HG03175 (cell line): ENCODE measurements at regions not wholly inside any gene's neighbourhood (a gene's known extent, or its start where the extent isn't known, plus 50 kb on each side); places are given as distances from the start of the nearest gene placed in this dataset.

Experiments
- ATAC-seq: cut with Tn5 transposase; IDR thresholded peaks from one replicate; pipeline ENCODE4 v1.9.1; 2021; ENCODE audit warnings: mild to moderate bottlenecking, moderate library complexity; ENCODE audit not compliant: unreplicated experiment

GRCh38 chr17:45677770-45678169 lies 106.3 kb upstream of the CRHR1 start:
- ATAC-seq, result no peak

DNA sequence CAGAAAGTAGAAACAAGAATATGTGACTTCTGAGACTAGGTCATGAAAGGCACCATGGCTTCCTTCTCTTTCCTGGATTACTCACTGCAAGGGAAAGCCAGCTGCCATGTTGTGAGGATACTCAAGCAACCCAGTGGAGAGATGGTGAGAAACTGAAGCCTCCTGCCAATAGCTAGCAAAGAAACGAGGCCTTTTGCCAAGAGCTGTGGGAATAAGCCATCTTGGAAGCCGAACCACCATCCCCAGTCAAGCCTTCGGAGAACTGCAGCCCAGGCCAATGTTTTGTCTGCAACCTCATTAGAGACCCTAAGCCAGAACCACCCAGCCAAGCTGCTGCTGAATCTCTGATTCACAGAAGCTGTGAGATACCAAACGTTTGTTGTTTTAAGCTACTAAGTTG lies 104.7 kb upstream of the CRHR1 start:
- no peak for ATAC-seq

- no peak for ATAC-seq
These were observed 103.8 kb upstream of the CRHR1 start for GRCh38 chr17:45680360-45680759.

DNA sequence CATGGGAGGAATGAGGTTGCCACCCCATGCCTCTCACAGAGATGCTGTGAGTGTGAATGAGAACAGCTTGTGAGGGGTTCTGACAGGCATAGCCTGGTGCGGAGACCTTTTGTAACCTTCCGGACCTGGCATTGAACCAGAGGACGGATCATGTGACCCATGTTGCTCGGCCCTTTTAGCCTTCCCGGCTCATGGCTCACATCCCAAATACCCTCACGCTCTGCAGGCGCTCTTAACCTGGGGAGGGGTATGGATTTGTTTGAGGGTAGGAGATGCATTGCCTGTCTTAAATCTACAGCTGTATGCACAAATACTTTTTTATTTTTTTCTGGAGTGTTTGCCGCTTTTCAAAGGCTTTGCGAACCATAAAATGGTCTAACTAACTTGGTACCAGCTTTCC lies 102.4 kb upstream of the CRHR1 start:
- ATAC-seq, result no peak

GRCh38 chr17:45686250-45686649 lies 97.9 kb upstream of the CRHR1 start:
- ATAC-seq, result no peak

DNA sequence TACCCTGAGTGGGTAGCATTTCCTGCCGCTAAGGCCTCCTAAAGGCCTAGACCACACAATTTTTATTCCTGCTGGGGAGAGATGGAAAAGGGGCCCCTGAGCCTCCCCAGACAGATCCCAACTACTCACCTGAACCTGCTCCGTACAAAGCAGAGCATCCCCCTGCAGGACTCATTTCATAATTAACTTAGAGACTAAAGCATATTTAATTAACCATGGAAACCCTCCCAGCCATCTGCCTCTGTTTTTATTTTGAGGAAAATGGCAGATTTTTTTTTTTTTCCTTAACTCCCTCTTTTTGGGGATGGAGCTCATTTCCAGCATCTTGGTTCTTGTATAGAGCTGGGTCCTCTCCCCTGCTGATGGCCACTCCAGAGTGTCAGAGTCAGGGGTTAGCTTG lies 96.5 kb upstream of the CRHR1 start:
- ATAC-seq, result no peak

GRCh38 chr17:45688353-45688752 lies 95.8 kb upstream of the CRHR1 start:
- no peak for ATAC-seq

GRCh38 chr17:45688820-45689219 lies 95.3 kb upstream of the CRHR1 start:
- ATAC-seq, result no peak

DNA sequence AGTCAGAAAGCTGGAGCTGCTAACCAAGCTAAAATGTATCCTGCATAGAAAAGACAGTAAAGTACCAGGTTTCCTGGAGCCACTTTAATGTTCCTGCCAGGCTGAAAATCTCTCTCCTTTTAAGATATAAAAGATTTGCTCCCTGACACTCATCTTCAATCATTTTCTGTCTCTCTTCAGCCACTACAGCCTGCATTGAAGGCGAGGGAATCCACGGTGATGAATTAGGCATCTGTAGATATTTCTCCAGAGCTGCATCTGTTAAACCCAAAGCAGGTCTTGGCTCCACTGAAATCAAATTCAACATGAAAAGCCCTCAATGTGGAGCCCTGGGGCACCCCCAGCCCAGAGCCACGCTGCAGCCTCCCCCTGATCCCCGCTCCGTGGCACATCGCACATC lies 94.7 kb upstream of the CRHR1 start:
- ATAC-seq, result no peak

DNA sequence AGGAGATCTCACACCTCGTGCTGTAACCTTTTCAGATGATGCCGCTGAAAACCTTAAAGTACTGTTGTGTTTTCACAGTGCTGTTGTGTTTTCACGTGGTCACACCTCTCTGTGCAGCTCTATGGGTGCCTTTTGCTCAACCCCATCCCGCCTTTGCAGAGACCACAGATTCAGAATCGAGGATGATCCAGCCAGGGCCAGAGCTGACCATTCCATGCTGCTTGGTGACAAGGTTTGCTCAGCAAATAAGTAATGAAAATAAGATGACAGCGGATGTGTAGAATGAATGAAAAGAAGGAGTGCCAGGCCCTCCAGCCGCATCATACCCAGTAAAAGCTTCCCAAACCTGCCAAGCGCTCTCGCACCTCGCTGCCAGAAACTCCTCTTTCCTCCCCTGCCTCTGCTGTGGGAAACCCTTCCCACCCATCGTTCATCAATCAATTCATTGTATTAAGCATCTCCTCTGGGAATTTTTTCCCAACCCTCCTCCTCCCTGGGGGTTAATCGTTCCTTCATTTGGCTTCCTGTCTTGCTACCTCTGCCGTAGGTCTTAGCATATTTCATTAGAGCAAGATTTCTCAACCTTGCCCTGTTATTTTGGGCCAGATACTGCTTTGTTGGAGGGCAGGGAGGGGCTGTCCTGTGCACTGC lies 93.4 kb upstream of the CRHR1 start:
- ATAC-seq, result no peak

GRCh38 chr17:45692661-45693060 lies 91.5 kb upstream of the CRHR1 start:
- ATAC-seq, result no peak

- no peak for ATAC-seq
These were observed 90.3 kb upstream of the CRHR1 start for GRCh38 chr17:45693792-45694191.

- ATAC-seq, result no peak
These were observed 87.7 kb upstream of the CRHR1 start for GRCh38 chr17:45696442-45696841.

GRCh38 chr17:45697076-45697475 lies 87.0 kb upstream of the CRHR1 start:
- ATAC-seq, result no peak

- ATAC-seq, result no peak
These were observed 83.7 kb upstream of the CRHR1 start for GRCh38 chr17:45700171-45701090.

DNA sequence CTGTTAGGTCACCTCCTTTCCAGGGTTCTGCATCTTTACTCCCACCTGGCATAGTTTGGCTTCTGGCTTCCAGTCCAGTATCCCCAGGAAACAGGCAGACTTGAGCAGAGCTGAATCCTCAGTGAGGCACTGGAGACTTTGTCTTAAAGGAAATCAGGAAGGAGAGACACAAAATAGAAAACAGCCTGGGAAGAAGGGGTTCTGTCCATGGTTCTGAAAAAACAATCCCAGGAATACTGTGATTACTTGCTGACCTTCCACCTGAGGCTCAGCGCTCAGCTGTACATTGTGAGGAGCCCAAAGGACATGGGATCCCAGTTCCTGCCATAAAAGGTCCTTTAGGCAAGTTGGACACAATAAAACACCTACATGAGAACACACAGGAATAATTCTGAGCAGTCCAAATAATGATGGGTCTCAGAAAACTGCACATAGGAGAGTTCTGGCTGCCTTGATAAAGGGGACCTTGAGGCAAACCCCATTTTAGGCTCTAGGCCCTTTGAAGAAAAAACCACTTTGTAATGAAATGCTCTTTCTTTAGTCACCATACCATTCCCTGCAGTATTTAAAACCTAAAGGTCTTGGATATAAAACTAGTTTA lies 81.4 kb upstream of the CRHR1 start:
- ATAC-seq, result no peak

- ATAC-seq, result no peak
These were observed 80.8 kb upstream of the CRHR1 start for GRCh38 chr17:45703348-45703747.

GRCh38 chr17:45703806-45704205 lies 80.3 kb upstream of the CRHR1 start:
- ATAC-seq, result no peak

GRCh38 chr17:45704251-45704650 lies 79.9 kb upstream of the CRHR1 start:
- ATAC-seq, result no peak

GRCh38 chr17:45705123-45706009 lies 78.8 kb upstream of the CRHR1 start:
- ATAC-seq, result no peak

DNA sequence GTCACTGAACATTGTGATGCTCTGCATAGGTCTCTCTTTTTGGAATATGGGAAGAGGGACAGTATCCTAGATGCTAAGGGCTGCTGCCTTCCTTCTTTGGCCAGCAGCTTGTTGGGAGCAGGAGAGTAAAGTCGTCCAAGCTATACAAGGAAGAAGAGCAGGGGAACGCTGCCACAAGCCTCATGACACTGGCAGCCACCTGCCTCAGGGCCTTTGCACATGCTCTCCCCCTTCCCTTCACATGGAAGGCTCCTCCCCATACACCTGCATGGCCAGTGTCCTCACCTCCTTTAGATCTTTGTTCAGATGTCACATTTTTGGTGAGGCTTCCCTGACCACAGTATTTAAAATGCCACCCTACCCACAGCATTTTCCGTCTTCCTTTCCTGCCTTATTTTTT lies 78.1 kb upstream of the CRHR1 start:
- ATAC-seq, result no peak
